ENCODE measurements at regions not wholly inside any gene's neighbourhood (a gene's known extent, or its start where the extent isn't known, plus 50 kb on each side); places are given as distances from the start of the nearest gene placed in this dataset.

DNA sequence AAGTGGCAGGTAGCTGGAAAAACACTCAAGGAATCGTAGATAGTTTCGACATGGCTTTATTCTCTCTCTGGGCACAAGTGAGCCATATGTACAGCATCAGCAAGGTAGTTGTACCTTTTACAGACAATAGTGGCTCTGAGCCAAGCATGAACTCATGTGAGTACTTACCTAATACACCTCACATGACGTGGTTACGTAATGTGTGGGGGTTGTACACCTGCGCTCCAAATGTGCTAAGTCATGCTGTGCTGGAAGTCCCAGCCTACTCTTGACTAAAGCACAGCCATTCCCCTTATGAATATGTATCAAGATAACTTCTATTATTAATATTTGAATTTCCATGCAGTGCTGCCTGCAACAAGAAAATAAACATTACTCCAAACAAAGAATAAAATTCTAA, 78.8 kb upstream of the HMGN3 start:
- Mint-ChIP-seq H3K4me1 (ENCODE audit: low read depth) (no peaks in the 10 kb centered on the region), H3K9me3 (no peaks in the 10 kb centered on the region), H3K4me3 (no peak overlapping the region), H3K36me3 (ENCODE audit: low read depth) (no peaks in the 10 kb centered on the region), H3K27me3 (ENCODE audit: low read depth) (no peaks in the 10 kb centered on the region), H3K27ac (no peak overlapping the region)
- DNase-seq (ENCODE audit: low spot score): no peak

DNA sequence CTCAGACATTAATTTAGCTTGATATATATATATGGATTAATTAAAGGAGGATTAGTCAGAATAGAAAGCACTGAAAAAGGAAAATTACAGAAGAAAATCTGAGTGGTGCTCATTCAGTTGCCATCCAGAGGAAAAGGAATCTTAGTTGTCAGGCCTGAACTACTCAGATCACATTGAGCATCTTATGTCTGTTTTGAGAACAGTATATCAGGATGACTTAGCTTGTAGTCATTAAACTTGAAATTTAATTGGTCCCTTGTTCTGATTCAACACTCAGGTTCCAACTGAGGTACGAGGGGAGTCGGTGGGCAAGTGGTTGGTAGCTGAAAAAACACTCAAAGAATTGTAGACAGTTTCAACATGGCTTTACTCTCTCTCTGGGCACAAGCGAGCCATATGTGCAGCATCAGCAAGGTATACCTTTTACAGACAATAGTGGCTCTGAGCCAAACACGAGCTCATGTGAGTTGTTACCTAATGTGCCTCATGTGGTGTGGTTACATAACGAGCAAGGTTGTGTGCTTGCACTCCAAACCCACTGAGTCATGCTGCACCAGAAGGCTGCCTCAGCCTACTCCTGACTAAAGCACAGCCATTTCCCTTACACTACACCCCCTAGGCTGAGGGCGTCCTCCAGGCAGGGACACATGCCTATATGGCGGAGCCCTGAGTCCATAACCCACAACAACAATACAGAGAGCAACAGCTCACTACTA, 73.0 kb upstream of the HMGN3 start:
- H3K9me3 Mint-ChIP-seq: no peaks in the 10 kb centered on the region

DNA sequence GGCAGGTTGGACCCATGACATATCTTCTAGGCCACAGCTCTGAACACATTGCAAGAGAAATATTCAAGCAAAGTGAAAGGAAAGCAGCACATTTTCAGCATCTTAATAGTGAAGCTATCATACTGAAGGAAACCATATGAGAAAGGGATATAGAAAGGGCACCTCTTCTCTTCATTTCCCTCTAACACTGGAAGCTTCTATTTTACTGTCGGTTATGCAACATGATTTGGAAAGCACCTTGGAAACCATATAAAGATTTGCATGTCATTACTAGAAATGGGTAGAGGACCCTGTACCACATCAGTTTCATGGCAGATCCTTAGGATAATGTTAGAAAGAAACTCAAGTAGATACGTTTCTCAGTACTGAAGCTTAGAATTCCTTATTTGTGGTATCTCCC, 70.5 kb upstream of the HMGN3 start:
- H3K36me3 Mint-ChIP-seq (ENCODE audit: low read depth): no peaks in the 10 kb centered on the region
- no peak overlapping the region for H3K4me3 Mint-ChIP-seq
- no peaks in the 10 kb centered on the region for H3K9me3 Mint-ChIP-seq
- H3K27ac Mint-ChIP-seq: no peak overlapping the region
- no peaks in the 10 kb centered on the region for H3K4me1 Mint-ChIP-seq (ENCODE audit: low read depth)
- H3K27me3 Mint-ChIP-seq (ENCODE audit: low read depth): no peaks in the 10 kb centered on the region
- no peak for DNase-seq (ENCODE audit: low spot score)

More for the DNA sequence above, 73.0 kb upstream of the HMGN3 start:
- H3K36me3 Mint-ChIP-seq (ENCODE audit: low read depth): no peaks in the 10 kb centered on the region
- no peak overlapping the region for H3K27ac Mint-ChIP-seq
- H3K27me3 Mint-ChIP-seq (ENCODE audit: low read depth): no peaks in the 10 kb centered on the region
- DNase-seq (ENCODE audit: low spot score): no peak
- H3K4me1 Mint-ChIP-seq (ENCODE audit: low read depth): no peaks in the 10 kb centered on the region
- H3K4me3 Mint-ChIP-seq: no peak overlapping the region

DNA sequence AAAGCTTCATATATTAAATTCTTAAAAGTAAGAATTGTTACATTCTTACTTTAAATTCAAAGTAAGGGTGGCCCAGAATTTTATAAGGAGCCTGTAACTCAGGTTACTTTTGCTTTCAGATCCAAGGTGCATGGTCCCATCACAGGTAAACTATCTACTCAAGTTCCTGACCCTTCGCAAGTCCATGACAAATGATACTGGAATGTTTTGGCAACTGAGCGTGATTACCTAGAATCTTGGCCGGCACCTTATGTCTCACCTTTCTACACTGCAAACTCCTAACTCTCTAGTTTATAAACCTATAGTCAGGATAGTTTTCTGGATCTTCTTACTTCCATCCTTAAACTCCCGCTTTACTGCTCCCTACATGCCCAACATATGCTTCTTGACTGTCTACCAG, 67.9 kb upstream of the HMGN3 start:
- no peaks in the 10 kb centered on the region for H3K4me1 Mint-ChIP-seq (ENCODE audit: low read depth)
- H3K36me3 Mint-ChIP-seq (ENCODE audit: low read depth): no peaks in the 10 kb centered on the region
- no peaks in the 10 kb centered on the region for H3K27me3 Mint-ChIP-seq (ENCODE audit: low read depth)

DNA sequence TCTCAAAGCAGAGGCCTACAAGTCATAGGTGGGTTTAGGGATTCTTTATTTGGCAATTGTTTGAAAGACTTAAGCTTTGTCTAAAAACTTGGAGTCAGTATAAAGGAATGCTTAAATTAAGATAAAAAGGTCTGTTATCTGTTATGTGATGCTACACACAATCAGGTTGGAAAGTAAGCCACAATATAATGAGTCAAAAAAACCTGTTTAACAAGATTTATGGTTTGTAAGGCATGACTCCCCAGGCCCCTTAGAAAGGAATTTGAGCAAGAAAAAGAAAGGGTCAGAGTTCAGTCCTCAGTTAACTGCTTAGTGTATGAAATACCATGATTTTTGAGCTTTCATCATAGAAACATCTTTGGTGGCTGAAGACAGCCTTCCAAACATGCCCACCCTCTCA, 66.8 kb upstream of the HMGN3 start:
- no peaks in the 10 kb centered on the region for H3K27me3 Mint-ChIP-seq (ENCODE audit: low read depth)
- no peak overlapping the region for H3K4me3 Mint-ChIP-seq
- H3K4me1 Mint-ChIP-seq (ENCODE audit: low read depth): no peaks in the 10 kb centered on the region
- H3K36me3 Mint-ChIP-seq (ENCODE audit: low read depth): no peaks in the 10 kb centered on the region
- no peak overlapping the region for H3K27ac Mint-ChIP-seq
- no peak for DNase-seq (ENCODE audit: low spot score)
- H3K9me3 Mint-ChIP-seq: no peaks in the 10 kb centered on the region

More for the DNA sequence above, 67.9 kb upstream of the HMGN3 start:
- no peak overlapping the region for H3K4me3 Mint-ChIP-seq
- H3K27ac Mint-ChIP-seq: no peak overlapping the region
- DNase-seq (ENCODE audit: low spot score): no peak
- H3K9me3 Mint-ChIP-seq: no peaks in the 10 kb centered on the region

DNA sequence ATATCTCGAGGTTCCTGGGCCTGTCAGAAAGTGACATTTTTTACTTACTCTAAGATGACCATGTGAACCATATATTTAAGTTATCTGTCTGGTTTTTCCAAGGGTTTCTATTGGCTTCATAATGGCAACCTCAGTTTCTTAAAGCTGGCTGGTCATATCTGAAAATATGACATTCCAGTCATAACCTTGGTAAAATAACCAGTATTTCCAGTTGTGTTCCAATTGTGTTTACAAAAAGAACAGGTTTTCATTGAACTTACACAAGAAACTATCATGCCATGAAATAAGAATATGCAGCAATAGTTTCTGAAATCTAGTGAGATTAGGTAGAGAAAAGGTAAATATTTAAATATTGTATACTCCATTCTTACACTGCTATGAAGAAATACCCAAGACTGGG, 61.7 kb upstream of the HMGN3 start:
- Mint-ChIP-seq H3K4me1 (ENCODE audit: low read depth) (no peaks in the 10 kb centered on the region), H3K27me3 (ENCODE audit: low read depth) (no peaks in the 10 kb centered on the region), H3K27ac (no peak overlapping the region), H3K9me3 (no peaks in the 10 kb centered on the region), H3K36me3 (ENCODE audit: low read depth) (no peaks in the 10 kb centered on the region), H3K4me3 (no peak overlapping the region)
- no peak for DNase-seq (ENCODE audit: low spot score)

Measured in T-helper 2 cell treated with Interferon-gamma antibody and Interleukin-4, amounts not matched to agents 5 μg/mL and 100 μg/mL, for 36 hours (primary cell).